IPS DF 4.7 (cell line): ENCODE measurements at regions not wholly inside any gene's neighbourhood (a gene's known extent, or its start where the extent isn't known, plus 50 kb on each side); places are given as distances from the start of the nearest gene placed in this dataset.

ENCODE experiments used
- DNase-seq: peaks from one replicate; pipeline ENCODE4 v3.0.0-alpha.2; 2013; ENCODE audit warnings: low spot score; ENCODE audit errors: extremely low read depth

- no peak for DNase-seq
Measured at GRCh38 chr16:8519179-8519578, 71.1 kb downstream of the TMEM114 start.

- DNase-seq = no peak
Measured at GRCh38 chr16:8517280-8517679, 73.0 kb downstream of the TMEM114 start.

DNA sequence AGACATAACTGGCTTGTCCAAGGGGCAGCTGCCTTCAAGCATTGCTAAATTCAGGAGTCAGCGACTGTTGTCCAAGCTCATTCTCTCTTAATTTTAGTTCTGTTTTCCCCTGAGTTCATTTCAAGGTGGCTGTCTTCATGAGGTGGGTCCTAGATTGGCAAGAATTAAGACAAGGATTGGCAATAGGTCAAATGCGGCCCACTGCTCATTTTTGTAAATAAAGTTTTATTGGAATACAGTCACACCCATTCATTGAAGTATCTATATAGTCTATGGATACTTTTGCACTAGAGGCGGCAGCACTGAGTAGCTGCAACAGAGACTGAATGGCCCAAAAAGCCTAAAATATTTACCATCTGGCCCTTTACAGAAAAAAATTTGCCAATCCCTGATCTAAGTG is 73.8 kb downstream of the TMEM114 start:
- no peak for DNase-seq

DNA sequence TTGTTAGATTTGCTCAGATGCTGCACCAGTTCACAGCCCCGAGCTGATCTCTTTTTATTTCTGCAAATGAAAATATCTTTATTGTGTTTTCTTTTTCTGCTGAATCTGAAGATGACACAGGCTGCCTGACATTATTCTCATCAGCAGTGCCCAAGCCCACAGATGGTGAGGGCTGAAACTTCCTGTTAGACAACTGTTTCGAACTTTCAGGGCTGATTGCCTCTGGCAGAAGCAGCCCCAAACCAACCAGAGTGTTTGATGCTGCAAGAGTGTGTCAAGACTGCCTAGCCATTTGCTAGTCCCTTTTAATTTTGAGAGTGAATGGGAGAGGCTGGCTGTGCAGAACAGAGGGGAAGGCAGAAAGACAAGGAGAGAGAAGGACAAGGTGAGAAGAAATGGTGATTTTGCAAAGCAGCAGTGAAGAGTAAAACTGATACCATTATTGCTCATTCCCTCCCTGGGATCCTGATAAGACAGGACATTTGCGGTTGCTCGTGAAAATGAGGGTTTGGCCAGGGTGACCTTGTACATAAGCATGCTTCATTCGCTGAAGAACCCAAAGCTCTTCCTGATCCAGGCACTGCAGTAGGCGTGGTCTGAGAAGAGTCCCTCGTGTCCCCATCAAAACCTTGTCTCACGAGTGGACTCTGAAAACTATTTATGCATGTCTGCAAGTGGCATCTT is 77.2 kb downstream of the TMEM114 start:
- no peak for DNase-seq

- DNase-seq = no peak
Measured at GRCh38 chr16:8511464-8511863, 78.8 kb downstream of the TMEM114 start.

- no peak for DNase-seq
Measured at GRCh38 chr16:8510160-8510559, 80.2 kb downstream of the TMEM114 start.

DNA sequence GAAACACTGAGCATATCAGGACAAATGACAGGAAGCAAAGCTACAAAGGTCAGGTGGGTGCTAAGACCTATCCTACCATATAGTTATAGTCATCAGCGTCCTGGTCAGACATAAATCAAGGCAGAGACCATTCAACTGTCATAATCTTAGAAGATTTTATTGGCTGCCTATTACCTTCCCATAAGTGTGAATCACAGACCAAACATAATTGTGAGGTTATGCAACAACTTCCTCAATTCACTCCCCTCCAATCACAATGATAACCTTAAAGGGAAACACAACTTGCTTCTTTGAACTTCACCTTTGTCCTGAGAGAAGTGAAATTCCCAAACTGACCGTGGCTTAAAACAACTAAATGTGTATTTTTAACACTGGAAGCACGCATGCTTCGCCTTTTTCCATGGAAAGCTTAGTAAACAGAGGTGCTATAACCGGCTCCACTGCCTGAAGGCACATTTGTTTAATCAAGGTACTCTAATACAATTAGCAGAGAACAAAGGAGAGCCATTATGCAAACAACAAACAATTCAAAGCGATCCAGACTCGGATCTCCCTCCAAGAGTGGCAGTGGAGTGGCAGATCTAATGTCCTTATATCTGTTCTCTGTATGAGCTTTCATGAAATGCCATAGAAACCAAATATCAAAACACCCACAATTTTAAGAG is 84.9 kb downstream of the TMEM114 start:
- no peak for DNase-seq

GRCh38 chr16:8502446-8502845 is 87.9 kb downstream of the TMEM114 start:
- no peak for DNase-seq

DNA sequence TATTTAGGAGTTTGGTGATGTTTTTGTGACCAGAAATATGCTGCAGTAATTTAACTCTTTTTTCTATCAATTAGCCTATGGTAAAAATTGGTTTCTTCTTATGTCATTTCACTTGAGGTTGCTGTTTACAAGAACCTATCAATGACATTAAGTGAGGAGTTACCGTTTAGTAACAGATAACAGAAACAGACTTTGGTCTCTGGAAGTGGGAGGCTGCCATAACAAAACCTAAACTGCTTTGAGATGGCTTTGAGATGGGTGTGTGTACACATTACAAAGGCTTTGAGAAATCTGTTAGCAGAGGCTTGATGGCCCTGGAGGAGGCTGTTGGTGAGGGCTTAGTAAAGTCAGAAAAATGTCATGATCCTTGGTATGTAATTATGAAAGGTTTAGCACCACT is 90.0 kb downstream of the TMEM114 start:
- DNase-seq = no peak

GRCh38 chr16:8496364-8496763 is 93.9 kb downstream of the TMEM114 start:
- no peak for DNase-seq

GRCh38 chr16:8493972-8494371 is 96.3 kb downstream of the TMEM114 start:
- no peak for DNase-seq

GRCh38 chr16:8492690-8493089 is 97.6 kb downstream of the TMEM114 start:
- no peak for DNase-seq

GRCh38 chr16:8489580-8489979 is 100.7 kb downstream of the TMEM114 start:
- no peak for DNase-seq

DNA sequence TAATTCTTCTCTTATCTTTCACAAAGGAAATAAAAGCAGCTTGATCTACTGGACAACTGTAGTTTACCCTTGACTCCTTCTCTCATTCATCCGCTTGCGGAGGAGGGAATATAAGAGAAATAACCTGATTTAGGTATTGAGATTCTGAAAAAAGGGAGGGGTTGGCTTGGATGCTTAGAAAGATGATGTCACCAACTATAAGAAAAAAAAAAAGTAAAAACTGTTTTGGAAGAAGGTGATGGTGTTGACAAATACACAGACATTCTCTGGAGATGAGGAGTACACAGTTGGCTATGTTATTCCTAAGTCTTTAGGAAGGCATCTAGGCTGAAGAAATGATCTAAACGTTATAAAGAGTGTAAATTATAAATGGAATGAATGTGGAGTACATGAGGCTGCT is 103.3 kb downstream of the TMEM114 start:
- DNase-seq = no peak

- DNase-seq = no peak
Measured at GRCh38 chr16:8483396-8483795, 106.9 kb downstream of the TMEM114 start.

- no peak for DNase-seq
Measured at GRCh38 chr16:8481810-8482209, 108.5 kb downstream of the TMEM114 start.

DNA sequence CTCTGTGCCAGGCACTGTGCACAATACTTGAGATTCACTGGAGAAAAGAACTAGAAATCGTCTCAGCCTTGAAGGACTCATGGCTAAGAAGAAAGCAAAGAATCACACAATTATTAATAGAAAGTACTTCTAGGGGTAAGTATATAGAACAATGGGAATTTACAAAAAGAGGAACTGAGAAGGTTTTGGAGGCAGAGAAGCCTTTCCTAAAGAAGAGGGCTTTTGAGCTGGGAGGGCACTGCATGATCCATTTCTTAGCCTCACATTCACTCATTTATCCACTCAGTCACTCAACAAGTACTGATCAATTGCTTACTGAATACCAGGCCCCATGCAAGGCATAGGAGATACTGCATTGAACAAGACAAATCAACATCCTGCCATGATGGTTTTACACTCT is 113.5 kb downstream of the TMEM114 start:
- DNase-seq = no peak

- DNase-seq = no peak
Measured at GRCh38 chr16:8474587-8474986, 115.7 kb downstream of the TMEM114 start.

DNA sequence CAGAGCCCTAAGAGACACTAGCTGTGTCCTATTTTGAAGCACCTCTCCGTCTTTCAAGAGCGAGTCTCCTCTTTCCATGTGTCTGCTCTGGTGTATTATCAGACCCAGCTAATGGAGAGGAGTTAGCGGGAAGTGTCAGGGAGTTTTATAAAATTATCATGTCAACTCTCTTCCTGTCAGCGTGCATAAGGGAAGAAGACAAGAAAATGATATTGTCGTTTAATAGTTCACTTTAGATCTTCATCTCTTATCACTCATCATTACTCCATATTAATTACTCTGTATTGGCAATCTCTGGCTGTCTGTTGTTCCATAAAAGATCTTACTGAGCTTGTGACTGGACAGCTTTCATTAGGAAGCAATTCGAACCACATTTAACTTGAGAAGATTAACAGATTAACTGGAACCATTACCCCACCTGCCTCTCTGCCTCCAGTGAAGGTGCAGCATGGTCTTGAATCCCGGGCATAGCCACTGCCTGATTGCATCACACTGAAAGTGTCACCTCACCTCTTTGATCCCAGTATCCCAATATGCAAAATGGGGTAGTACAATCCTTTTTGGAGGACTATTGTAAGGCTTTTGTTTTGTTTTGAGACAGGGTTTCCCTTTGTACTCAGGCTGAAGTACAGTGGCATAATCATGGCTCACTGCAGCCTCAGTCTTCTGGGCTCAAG is 121.1 kb downstream of the TMEM114 start:
- DNase-seq = no peak

DNA sequence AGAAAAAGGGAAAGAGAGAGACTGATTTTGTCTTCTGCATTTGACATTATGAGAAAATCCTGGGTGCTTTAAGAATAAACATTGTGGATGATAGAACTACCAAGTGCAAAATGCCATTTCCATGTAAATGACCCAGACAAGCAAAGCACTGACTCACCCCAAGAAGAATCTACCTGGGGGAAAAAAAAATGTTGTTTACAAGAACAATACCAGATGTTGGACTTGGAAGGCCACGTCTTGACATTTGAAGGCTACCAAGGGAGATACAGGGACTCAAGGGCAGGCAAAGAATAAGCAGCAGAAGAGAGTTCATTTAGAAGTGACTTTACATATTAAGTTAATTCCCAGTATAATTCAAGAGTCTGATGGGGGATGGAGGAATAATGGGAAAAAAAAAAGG is 125.3 kb downstream of the TMEM114 start:
- no peak for DNase-seq

DNA sequence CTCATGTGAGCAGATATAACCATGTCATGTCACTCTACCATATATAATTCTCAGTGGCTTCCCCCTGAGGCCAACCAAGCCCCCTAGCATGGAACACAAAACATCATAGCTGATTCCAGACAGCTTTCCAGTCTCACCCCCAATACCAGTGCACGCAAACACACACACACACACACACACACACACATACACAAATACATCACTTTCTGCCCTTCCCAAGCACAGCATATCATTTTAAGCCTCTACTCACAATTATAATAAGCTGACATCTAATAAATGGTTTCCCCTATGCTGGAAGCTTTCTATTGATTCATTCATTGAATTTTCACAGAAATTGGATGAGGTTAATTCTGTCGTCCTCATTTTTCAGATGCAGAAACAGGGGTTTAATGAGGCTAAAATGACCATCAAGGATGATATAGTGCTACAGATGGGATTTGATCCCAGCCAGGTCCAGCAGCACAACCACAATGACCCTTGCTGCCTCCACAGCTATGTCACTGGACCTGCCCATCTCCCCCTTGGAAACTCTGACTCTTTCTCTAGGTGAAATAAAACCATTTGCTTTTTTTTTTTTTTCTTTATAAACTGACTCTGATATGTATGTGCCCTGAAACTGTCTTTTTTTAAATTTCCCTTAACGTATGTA is 131.1 kb downstream of the TMEM114 start:
- DNase-seq = no peak

GRCh38 chr16:8458481-8459046 is 131.7 kb downstream of the TMEM114 start:
- DNase-seq = no peak
